ENCODE measurements at regions not wholly inside any gene's neighbourhood (a gene's known extent, or its start where the extent isn't known, plus 50 kb on each side); places are given as distances from the start of the nearest gene placed in this dataset.

- TF ChIP-seq CBX3 (IDR thresholded peaks at IDR 0.05; ENCODE audit: low read depth) = no peak
- TF ChIP-seq EZH2 (IDR thresholded peaks at IDR 0.05) = no peak
- TF ChIP-seq SP1 (IDR thresholded peaks at IDR 0.05; ENCODE audit: low read depth) = no peak
- no peak for TF ChIP-seq POLR2A (IDR thresholded peaks at IDR 0.05; ENCODE audit: borderline replicate concordance, extremely low read depth, insufficient read depth, insufficient read length)
- no peak for TF ChIP-seq EGR1 (IDR thresholded peaks at IDR 0.05; ENCODE audit: low read depth)
- TF ChIP-seq MAX (IDR thresholded peaks at IDR 0.05) = no peak
- TF ChIP-seq CTCF (IDR thresholded peaks at IDR 0.05 in 2 of 3, conservative IDR thresholded peaks at IDR 0.05 in 1 of 3; ENCODE audit: borderline replicate concordance in 1 of 3, insufficient read depth in 1 of 3, low read depth in 2 of 3, low read length in 2 of 3) = no peak
- TF ChIP-seq POLR2AphosphoS5 (IDR thresholded peaks at IDR 0.05; ENCODE audit: low read depth, low read length) = no peak
These were observed 121.4 kb upstream of the MAFB start for GRCh38 chr20:40810332-40811000.
